ENCODE measurements at regions not wholly inside any gene's neighbourhood (a gene's known extent, or its start where the extent isn't known, plus 50 kb on each side); places are given as distances from the start of the nearest gene placed in this dataset.

DNA sequence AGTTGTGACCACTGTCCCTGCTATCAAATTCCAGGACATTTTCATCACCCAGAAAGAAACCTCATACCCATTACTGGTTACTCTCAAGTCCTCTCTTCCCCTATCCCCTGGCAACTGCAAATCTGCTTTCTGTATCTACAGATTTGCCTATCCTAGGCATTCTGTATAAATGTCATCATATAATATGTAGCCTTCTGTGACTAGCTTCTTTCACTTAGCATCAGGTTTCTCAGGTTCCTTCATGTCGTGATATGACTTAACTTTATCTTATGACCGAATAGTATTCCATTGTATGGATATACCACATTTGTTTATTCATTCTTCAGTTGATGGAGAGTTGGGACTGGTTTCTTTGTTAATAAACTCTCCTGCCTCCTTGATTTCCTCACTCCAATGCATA, 60.5 kb downstream of the PMAIP1 start:
- TF ChIP-seq POLR2A (IDR thresholded peaks at IDR 0.05) = no peak
- TF ChIP-seq, protein P1, sequence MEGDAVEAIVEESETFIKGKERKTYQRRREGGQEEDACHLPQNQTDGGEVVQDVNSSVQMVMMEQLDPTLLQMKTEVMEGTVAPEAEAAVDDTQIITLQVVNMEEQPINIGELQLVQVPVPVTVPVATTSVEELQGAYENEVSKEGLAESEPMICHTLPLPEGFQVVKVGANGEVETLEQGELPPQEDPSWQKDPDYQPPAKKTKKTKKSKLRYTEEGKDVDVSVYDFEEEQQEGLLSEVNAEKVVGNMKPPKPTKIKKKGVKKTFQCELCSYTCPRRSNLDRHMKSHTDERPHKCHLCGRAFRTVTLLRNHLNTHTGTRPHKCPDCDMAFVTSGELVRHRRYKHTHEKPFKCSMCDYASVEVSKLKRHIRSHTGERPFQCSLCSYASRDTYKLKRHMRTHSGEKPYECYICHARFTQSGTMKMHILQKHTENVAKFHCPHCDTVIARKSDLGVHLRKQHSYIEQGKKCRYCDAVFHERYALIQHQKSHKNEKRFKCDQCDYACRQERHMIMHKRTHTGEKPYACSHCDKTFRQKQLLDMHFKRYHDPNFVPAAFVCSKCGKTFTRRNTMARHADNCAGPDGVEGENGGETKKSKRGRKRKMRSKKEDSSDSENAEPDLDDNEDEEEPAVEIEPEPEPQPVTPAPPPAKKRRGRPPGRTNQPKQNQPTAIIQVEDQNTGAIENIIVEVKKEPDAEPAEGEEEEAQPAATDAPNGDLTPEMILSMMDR (IDR thresholded peaks at IDR 0.05) = no peak
